ENCODE measurements at regions not wholly inside any gene's neighbourhood (a gene's known extent, or its start where the extent isn't known, plus 50 kb on each side); places are given as distances from the start of the nearest gene placed in this dataset.
A peak's percentile ranks its signal among the peaks of the same experiment; 100 is the strongest.

GRCh38 chr1:230012093-230012393 is 55.0 kb upstream of the GALNT2 start:
- H3K4me1 ChIP-seq (ENCODE audit: control insufficient read depth in 2 of 3, insufficient read depth in 2 of 3, low read depth in 1 of 3, low read length in 3 of 3): peaks cover 4 to 21% (median 5%) of the 10 kb centered on the region in 3 donors
- DNase-seq (peak in 1 of 5 donors; percentile 49), FAIRE-seq (no peak)
- H3K9ac ChIP-seq (ENCODE audit: low read length in 3 of 3): no peak overlapping the region
- intact Hi-C loops (cut with DNase I): no loop called here
- no peak for TF ChIP-seq CTCF (IDR thresholded peaks at IDR 0.05; ENCODE audit: borderline replicate concordance, extremely low read depth, insufficient read depth)
- H3K36me3 ChIP-seq (ENCODE audit: control insufficient read depth in 2 of 3, insufficient read depth in 3 of 3, low read length in 3 of 3): no peaks in the 10 kb centered on the region
- no peaks in the 10 kb centered on the region for H3K9me3 ChIP-seq (ENCODE audit: control insufficient read depth in 2 of 3, insufficient read depth in 1 of 3, low read length in 3 of 3)
- no peaks in the 10 kb centered on the region for H3K27me3 ChIP-seq (ENCODE audit: control insufficient read depth, insufficient read depth, low read length)
- H3K4me3 ChIP-seq (ENCODE audit: low read length in 3 of 3): no peak overlapping the region
- H3K27ac ChIP-seq (ENCODE audit: low read depth in 2 of 2, low read length in 2 of 2): no peak overlapping the region

GRCh38 chr1:230012741-230013140 is 54.3 kb upstream of the GALNT2 start:
- no peak for TF ChIP-seq CTCF (IDR thresholded peaks at IDR 0.05; ENCODE audit: borderline replicate concordance, extremely low read depth, insufficient read depth)
- DNase-seq: peak in 3 of 5 donors; percentile 32 to 50 (median 37)
- H3K36me3 ChIP-seq (ENCODE audit: control insufficient read depth in 2 of 3, insufficient read depth in 3 of 3, low read length in 3 of 3): no peaks in the 10 kb centered on the region
- H3K9ac ChIP-seq (ENCODE audit: low read length in 3 of 3): no peak overlapping the region
- no peak for FAIRE-seq
- H3K4me3 ChIP-seq (ENCODE audit: low read length in 3 of 3): peak overlapping the region in 1 of 3 donors; percentile 14
- H3K27ac ChIP-seq (ENCODE audit: low read depth in 2 of 2, low read length in 2 of 2): no peak overlapping the region
- H3K27me3 ChIP-seq (ENCODE audit: control insufficient read depth, insufficient read depth, low read length): no peaks in the 10 kb centered on the region
- intact Hi-C loops (cut with DNase I): no loop called here
- peaks cover 4 to 21% (median 5%) of the 10 kb centered on the region in 3 donors for H3K4me1 ChIP-seq (ENCODE audit: control insufficient read depth in 2 of 3, insufficient read depth in 2 of 3, low read depth in 1 of 3, low read length in 3 of 3)
- no peaks in the 10 kb centered on the region for H3K9me3 ChIP-seq (ENCODE audit: control insufficient read depth in 2 of 3, insufficient read depth in 1 of 3, low read length in 3 of 3)

- DNase-seq (no peak), FAIRE-seq (no peak)
- no peaks in the 10 kb centered on the region for H3K9me3 ChIP-seq (ENCODE audit: control insufficient read depth in 2 of 3, insufficient read depth in 1 of 3, low read length in 3 of 3)
- no peak overlapping the region for H3K4me3 ChIP-seq (ENCODE audit: low read length in 3 of 3)
- no peaks in the 10 kb centered on the region for H3K27me3 ChIP-seq (ENCODE audit: control insufficient read depth, insufficient read depth, low read length)
- H3K27ac ChIP-seq (ENCODE audit: low read depth in 2 of 2, low read length in 2 of 2): no peak overlapping the region
- H3K36me3 ChIP-seq (ENCODE audit: control insufficient read depth in 2 of 3, insufficient read depth in 3 of 3, low read length in 3 of 3): no peaks in the 10 kb centered on the region
- peaks cover 4 to 14% (median 5%) of the 10 kb centered on the region in 3 donors for H3K4me1 ChIP-seq (ENCODE audit: control insufficient read depth in 2 of 3, insufficient read depth in 2 of 3, low read depth in 1 of 3, low read length in 3 of 3)
- TF ChIP-seq CTCF (IDR thresholded peaks at IDR 0.05; ENCODE audit: borderline replicate concordance, extremely low read depth, insufficient read depth): no peak
- H3K9ac ChIP-seq (ENCODE audit: low read length in 3 of 3): no peak overlapping the region
- intact Hi-C loops (cut with DNase I): no loop called here
These were observed 50.9 kb upstream of the GALNT2 start for GRCh38 chr1:230016159-230016558.
